ENCODE measurements at regions not wholly inside any gene's neighbourhood (a gene's known extent, or its start where the extent isn't known, plus 50 kb on each side); places are given as distances from the start of the nearest gene placed in this dataset.

DNA sequence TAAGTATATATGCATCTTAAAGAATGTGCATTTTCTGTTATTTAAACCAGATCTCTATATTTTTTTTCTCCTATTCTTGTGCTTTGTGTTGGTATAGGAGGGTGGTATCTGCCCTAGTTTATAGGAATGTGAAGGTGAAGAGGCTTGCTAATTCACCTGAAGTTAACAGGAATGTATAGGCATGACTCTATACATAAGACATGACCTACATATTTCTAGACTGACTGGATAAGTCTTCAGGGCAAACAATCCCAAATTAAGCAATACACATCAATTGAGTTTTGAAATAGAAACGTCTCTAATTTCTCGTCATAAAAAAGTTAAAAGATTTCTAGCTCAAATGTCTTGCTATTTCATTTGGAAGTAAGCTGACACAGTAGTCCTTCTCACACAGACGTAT, 410.0 kb downstream of the DIPK2A start:
- no peak overlapping the region for H3K23ac ChIP-seq (ENCODE audit: insufficient read length, low read depth, low read length)
- H3K36me3 Mint-ChIP-seq (ENCODE audit: insufficient read depth in 1 of 3, low read depth in 3 of 3): no peaks in the 10 kb centered on the region; a peak in 1 of 7 replicates
- H3K56ac ChIP-seq (ENCODE audit: insufficient read length, low read depth, low read length): no peak overlapping the region
- no peak overlapping the region for H3K27ac Mint-ChIP-seq
- no CpG with 5 or more reads among the region's 3 CpGs for WGBS (ENCODE audit: extremely low coverage, insufficient read length, low lambda C conversion rate)
- H3K27me3 ChIP-seq (ENCODE audit: insufficient read depth, low read length): no peaks in the 10 kb centered on the region
- no peak overlapping the region for H3K9ac ChIP-seq (ENCODE audit: extremely low read depth, insufficient read length, low read length)
- peaks cover 16% of the 10 kb centered on the region in 2 experiments for H3K4me1 Mint-ChIP-seq
- H3T11ph ChIP-seq (ENCODE audit: low read length): no peak overlapping the region
- H3K27ac ChIP-seq (ENCODE audit: insufficient read length, low read depth, low read length): no peak overlapping the region
- no peaks in the 10 kb centered on the region for H3K79me1 ChIP-seq (ENCODE audit: insufficient read depth, low read depth, low read length, poor library complexity, severe bottlenecking)
- H4K20me1 ChIP-seq (ENCODE audit: control insufficient read depth, insufficient read depth, insufficient read length): no peaks in the 10 kb centered on the region
- H4K91ac ChIP-seq (ENCODE audit: insufficient read length, low read depth, low read length): no peak overlapping the region
- no peak overlapping the region for H3K14ac ChIP-seq (ENCODE audit: insufficient read depth, low read length)
- H3K4me1 ChIP-seq (ENCODE audit: insufficient read depth, low read length): no peaks in the 10 kb centered on the region
- H3K18ac ChIP-seq (ENCODE audit: insufficient read length, low read depth, low read length): no peak overlapping the region
- no peak overlapping the region for H2BK20ac ChIP-seq (ENCODE audit: low read depth, low read length, poor library complexity, severe bottlenecking)
- peaks cover 0 to 2% of the 10 kb centered on the region in 2 experiments; a peak in 1 of 5 replicates for H3K9me3 Mint-ChIP-seq
- no peak overlapping the region for H3K4me3 Mint-ChIP-seq
- H2BK5ac ChIP-seq (ENCODE audit: insufficient read length, low read length): no peak overlapping the region
- H4K8ac ChIP-seq (replicated peaks; ENCODE audit: insufficient read length, low read depth, low read length): no peak overlapping the region
- H3K23me2 ChIP-seq (ENCODE audit: insufficient read length, low read depth, low read length, poor library complexity, severe bottlenecking): no peaks in the 10 kb centered on the region
- H3K4ac ChIP-seq (ENCODE audit: low read depth, low read length): no peak overlapping the region
- H2AFZ ChIP-seq (ENCODE audit: low read length): no peak overlapping the region
- H2BK15ac ChIP-seq (ENCODE audit: low read depth, low read length): no peak overlapping the region
- H2AK5ac ChIP-seq (ENCODE audit: insufficient read length, low read length): no peak overlapping the region
- H2BK12ac ChIP-seq (ENCODE audit: insufficient read length, low read depth, low read length): no peak overlapping the region
- H3K9me3 ChIP-seq (ENCODE audit: control insufficient read depth, low read depth, low read length): no peaks in the 10 kb centered on the region
- H4K5ac ChIP-seq (ENCODE audit: insufficient read length, low read depth, low read length): no peak overlapping the region
- no peaks in the 10 kb centered on the region for H3K27me3 Mint-ChIP-seq (ENCODE audit: low read depth)
- H3K4me2 ChIP-seq (ENCODE audit: insufficient read depth, insufficient read length, low read length): no peak overlapping the region
- TF ChIP-seq, protein P1, sequence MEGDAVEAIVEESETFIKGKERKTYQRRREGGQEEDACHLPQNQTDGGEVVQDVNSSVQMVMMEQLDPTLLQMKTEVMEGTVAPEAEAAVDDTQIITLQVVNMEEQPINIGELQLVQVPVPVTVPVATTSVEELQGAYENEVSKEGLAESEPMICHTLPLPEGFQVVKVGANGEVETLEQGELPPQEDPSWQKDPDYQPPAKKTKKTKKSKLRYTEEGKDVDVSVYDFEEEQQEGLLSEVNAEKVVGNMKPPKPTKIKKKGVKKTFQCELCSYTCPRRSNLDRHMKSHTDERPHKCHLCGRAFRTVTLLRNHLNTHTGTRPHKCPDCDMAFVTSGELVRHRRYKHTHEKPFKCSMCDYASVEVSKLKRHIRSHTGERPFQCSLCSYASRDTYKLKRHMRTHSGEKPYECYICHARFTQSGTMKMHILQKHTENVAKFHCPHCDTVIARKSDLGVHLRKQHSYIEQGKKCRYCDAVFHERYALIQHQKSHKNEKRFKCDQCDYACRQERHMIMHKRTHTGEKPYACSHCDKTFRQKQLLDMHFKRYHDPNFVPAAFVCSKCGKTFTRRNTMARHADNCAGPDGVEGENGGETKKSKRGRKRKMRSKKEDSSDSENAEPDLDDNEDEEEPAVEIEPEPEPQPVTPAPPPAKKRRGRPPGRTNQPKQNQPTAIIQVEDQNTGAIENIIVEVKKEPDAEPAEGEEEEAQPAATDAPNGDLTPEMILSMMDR (conservative IDR thresholded peaks at IDR 0.05): no peak
- no peaks in the 10 kb centered on the region for H3K79me2 ChIP-seq (ENCODE audit: insufficient read depth, low read length)
- H2BK120ac ChIP-seq (ENCODE audit: low read depth, low read length, poor library complexity, severe bottlenecking): no peak overlapping the region
- DNase-seq: no peak

All from H9 (cell line).